ENCODE measurements at regions not wholly inside any gene's neighbourhood (a gene's known extent, or its start where the extent isn't known, plus 50 kb on each side); places are given as distances from the start of the nearest gene placed in this dataset.
"Not testable (repeated sequence)": the region's sequence is repeated elsewhere in the genome, so short reads cannot be mapped to it uniquely, and the experiment has no call there.

- DNase-seq = no peak
These were observed 640.8 kb downstream of the C12orf50 start for GRCh38 chr12:87388376-87388775.

- no peak for DNase-seq
These were observed 643.9 kb downstream of the C12orf50 start for GRCh38 chr12:87385322-87385721.

GRCh38 chr12:87384226-87384625, 645.0 kb downstream of the C12orf50 start:
- no peak for DNase-seq

GRCh38 chr12:87383680-87384079, 645.5 kb downstream of the C12orf50 start:
- no peak for DNase-seq

- DNase-seq = no peak
These were observed 646.1 kb downstream of the C12orf50 start for GRCh38 chr12:87382959-87383566.

- no peak for DNase-seq
These were observed 646.8 kb downstream of the C12orf50 start for GRCh38 chr12:87382436-87382835.

- no peak for DNase-seq
These were observed 647.5 kb downstream of the C12orf50 start for GRCh38 chr12:87381742-87382141.

GRCh38 chr12:87378526-87378925, 650.7 kb downstream of the C12orf50 start:
- no peak for DNase-seq

- DNase-seq = no peak
These were observed 652.5 kb downstream of the C12orf50 start for GRCh38 chr12:87376722-87377121.

GRCh38 chr12:87369161-87369560, 660.0 kb downstream of the C12orf50 start:
- DNase-seq = no peak

- peak; percentile 75 to 83 for DNase-seq
These were observed 660.9 kb downstream of the C12orf50 start for GRCh38 chr12:87368259-87368658.

- DNase-seq = peak; percentile 41 to 47
These were observed 663.8 kb downstream of the C12orf50 start for GRCh38 chr12:87365423-87365822.

GRCh38 chr12:87363497-87364084, 665.6 kb downstream of the C12orf50 start:
- DNase-seq = no peak

GRCh38 chr12:87349681-87350080, 679.5 kb downstream of the C12orf50 start:
- no peak for DNase-seq

- no peak for DNase-seq
These were observed 681.1 kb downstream of the C12orf50 start for GRCh38 chr12:87348071-87348470.

- DNase-seq = no peak
These were observed 684.5 kb downstream of the C12orf50 start for GRCh38 chr12:87344699-87345098.

GRCh38 chr12:87338681-87339080, 690.5 kb downstream of the C12orf50 start:
- no peak for DNase-seq

- no peak for DNase-seq
These were observed 692.3 kb downstream of the C12orf50 start for GRCh38 chr12:87336814-87337336.

GRCh38 chr12:87332987-87333726, 696.0 kb downstream of the C12orf50 start:
- DNase-seq = no peak

GRCh38 chr12:87330071-87330555, 699.1 kb downstream of the C12orf50 start:
- DNase-seq = not testable (repeated sequence)

GRCh38 chr12:87329076-87329863, 699.9 kb downstream of the C12orf50 start:
- no peak for DNase-seq

GRCh38 chr12:87323369-87323768, 705.8 kb downstream of the C12orf50 start:
- no peak for DNase-seq

- no peak for DNase-seq
These were observed 708.5 kb downstream of the C12orf50 start for GRCh38 chr12:87320724-87321123.
